K562 (cell line): ENCODE measurements at regions not wholly inside any gene's neighbourhood (a gene's known extent, or its start where the extent isn't known, plus 50 kb on each side); places are given as distances from the start of the nearest gene placed in this dataset.

Experiments
- ATAC-seq: fragments of 200-7000 bp; cut with Tn5 transposase; 3 replicates; pipeline ENCODE4 v1.9.1; 2020; ENCODE audit warnings: moderate library complexity
- BruUV-seq: library from RNA; stranded (reverse); fragments of 400-500 nt; replicated peaks from 2 replicates; lab custom pipeline; 2021; lab: Mats Ljungman, UMichigan
- CTCF ChIA-PET: fragments of 300-600 bp; formaldehyde crosslinking; extraction: SDS; loops from one replicate; lab custom pipeline; 2021; ENCODE audit warnings: low intra/inter-chr PET ratio; lab: Yijun Ruan, JAX
- POLR2A ChIA-PET: fragments of 300-600, 350-650 bp; sonication (Branson Sonifier 250); formaldehyde crosslinking; extraction: SDS; loops from one replicate; lab custom pipeline; 2021; ENCODE audit warnings: antibody characterized with exemption, inconsistent platforms; lab: Yijun Ruan, JAX
- DNase-seq, 4 experiments: peaks; one replicate each; pipeline versions ENCODE4 v3.0.0 to v3.0.0-alpha.2; 2011 to 2018; ENCODE audit warnings: low spot score in 3 of 4, mixed read lengths in 3 of 4; ENCODE audit errors: extremely low read depth in 1 of 4
- FAIRE-seq: peaks from 2 replicates; lab custom pipeline; 2011; peaks lifted over from hg19 to GRCh38; lab: Jason Lieb, UNC
- H2AFZ ChIP-seq: 2 replicates; pipeline ENCODE4 v1.6.0; 2011; ENCODE audit warnings: low read depth, low read length, control low read depth, inconsistent platforms
- H3K27ac ChIP-seq: fragments of 200-600 bp; 3 replicates; pipeline ENCODE4 v1.8.0; 2011; ENCODE audit warnings: low read depth, mild to moderate bottlenecking, control low read depth, inconsistent platforms, low read length, moderate library complexity, mixed read lengths; ENCODE audit errors: extremely low read depth
- H3K27me3 ChIP-seq, 2 experiments: fragments of 300-600 bp in 1 of 2; 2 replicates in 1 of 2; 3 replicates in 1 of 2; pipeline versions ENCODE4 v1.6.0 to v1.8.0; 2011; ENCODE audit warnings: inconsistent platforms in 2 of 2, low read length in 2 of 2, mild to moderate bottlenecking in 1 of 2, mixed read lengths in 1 of 2, moderate library complexity in 1 of 2; ENCODE audit not compliant: control insufficient read depth in 2 of 2, insufficient read depth in 2 of 2
- H3K36me3 ChIP-seq: fragments of 300-600 bp; 3 replicates; pipeline ENCODE4 v1.8.0; 2011; ENCODE audit warnings: mild to moderate bottlenecking, low read length, inconsistent platforms; ENCODE audit not compliant: control insufficient read depth, insufficient read depth
- H3K4me1 ChIP-seq, 2 experiments: fragments of 200-600 bp in 1 of 2; replicated peaks in 1 of 2; 2 replicates in 1 of 2; 3 replicates in 1 of 2; pipeline versions ENCODE4 v1.5.1 to v1.8.0; 2011; ENCODE audit warnings: inconsistent platforms in 2 of 2, low read length in 2 of 2, mild to moderate bottlenecking in 1 of 2, mixed read lengths in 1 of 2, moderate library complexity in 1 of 2; ENCODE audit not compliant: control insufficient read depth in 2 of 2, insufficient read depth in 2 of 2
- H3K4me2 ChIP-seq: 2 replicates; pipeline ENCODE4 v1.6.1; 2011; ENCODE audit warnings: low read length, control low read depth, inconsistent platforms, mixed read lengths; ENCODE audit not compliant: insufficient read depth
- H3K4me3 ChIP-seq: fragments of 200-600 bp; sonication (generic), shearing (Covaris generic); 2 replicates; pipeline ENCODE4 v1.5.1; 2016; ENCODE audit warnings: control low read depth, inconsistent platforms
- H3K79me2 ChIP-seq: fragments of 200-600 bp; 3 replicates; pipeline ENCODE4 v1.8.0; 2011; ENCODE audit warnings: low read length, inconsistent platforms; ENCODE audit not compliant: control insufficient read depth, insufficient read depth
- H3K9ac ChIP-seq, 2 experiments: 2 replicates each; pipeline versions ENCODE4 v1.6.0 to v1.6.1; 2011; ENCODE audit warnings: low read depth in 2 of 2, low read length in 2 of 2, control low read depth in 1 of 2, inconsistent platforms in 1 of 2, mild to moderate bottlenecking in 1 of 2, mixed read lengths in 1 of 2; ENCODE audit not compliant: insufficient read depth in 1 of 2
- H3K9me1 ChIP-seq: one replicate; pipeline ENCODE4 v1.6.0; 2011; ENCODE audit warnings: inconsistent platforms, mild to moderate bottlenecking, low read length, moderate library complexity; ENCODE audit not compliant: control insufficient read depth, insufficient read depth
- H3K9me3 ChIP-seq: replicated peaks from 2 replicates; pipeline ENCODE4 v1.5.1; 2011; ENCODE audit warnings: low read depth, low read length, inconsistent platforms; ENCODE audit not compliant: control insufficient read depth, insufficient read depth
- H4K20me1 ChIP-seq: replicated peaks from 2 replicates; pipeline ENCODE4 v1.6.1; 2011; ENCODE audit warnings: low read length, inconsistent platforms, mixed read lengths; ENCODE audit not compliant: control insufficient read depth, insufficient read depth
- CBX3 ChIP-seq, 2 experiments: IDR thresholded peaks; 1 replicate in 1 of 2; 2 replicates in 1 of 2; pipeline ENCODE4 v1.6.1; 2012; ENCODE audit warnings: inconsistent platforms in 2 of 2, low read length in 2 of 2, borderline replicate concordance in 1 of 2, control low read depth in 1 of 2
- CBX5 ChIP-seq: IDR thresholded peaks from 2 replicates; pipeline ENCODE4 v1.6.1; 2014; ENCODE audit warnings: low read depth, borderline replicate concordance
- CEBPG ChIP-seq, 3 experiments: fragments of 200-800 bp in 1 of 3; sonication (Bioruptor generic) in 1 of 3; sonication (generic) in 1 of 3; formaldehyde crosslinking in 1 of 3; IDR thresholded peaks in 2 of 3; conservative IDR thresholded peaks in 1 of 3; 2 replicates each; pipeline versions ENCODE4 v1.6.1 to v1.8.0; 2016 to 2022; ENCODE audit warnings: missing compliant biosample characterization in 2 of 3, missing genetic modification characterization in 2 of 3, mild to moderate bottlenecking in 1 of 3, missing genetic modification reagents in 1 of 3
- ESRRB ChIP-seq: fragments of 250-450 bp; sonication (Bioruptor Pico); IDR thresholded peaks from 2 replicates; pipeline ENCODE4 v1.5.0; 2020; ENCODE audit warnings: mild to moderate bottlenecking, moderate library complexity, borderline replicate concordance
- NFIC ChIP-seq: fragments of 450-650 bp; IDR thresholded peaks from 2 replicates; pipeline ENCODE4 v1.6.1; 2017; ENCODE audit warnings: mild to moderate bottlenecking, inconsistent platforms
- TRIM28 ChIP-seq: fragments of 450-650 bp; IDR thresholded peaks from 2 replicates; pipeline ENCODE4 v1.6.1; 2017
- in situ Hi-C: fragments of 300-500 bp; cut with MboI; formaldehyde crosslinking; loops from 4 replicates; pipeline ENCODE4 v1.15.0; 2018; ENCODE audit warnings: inconsistent platforms, mixed read lengths
- intact Hi-C: fragments of 100-400 bp; cut with micrococcal nuclease; formaldehyde crosslinking; loops from 2 replicates; pipeline ENCODE4 v1.14.2; 2022
- TF ChIP-seq, protein P1 (sequence below): sonication (generic); formaldehyde crosslinking; IDR thresholded peaks from 2 replicates; pipeline ENCODE4 v1.8.1; 2023; ENCODE audit warnings: mild to moderate bottlenecking, missing genetic modification reagents

DNA sequence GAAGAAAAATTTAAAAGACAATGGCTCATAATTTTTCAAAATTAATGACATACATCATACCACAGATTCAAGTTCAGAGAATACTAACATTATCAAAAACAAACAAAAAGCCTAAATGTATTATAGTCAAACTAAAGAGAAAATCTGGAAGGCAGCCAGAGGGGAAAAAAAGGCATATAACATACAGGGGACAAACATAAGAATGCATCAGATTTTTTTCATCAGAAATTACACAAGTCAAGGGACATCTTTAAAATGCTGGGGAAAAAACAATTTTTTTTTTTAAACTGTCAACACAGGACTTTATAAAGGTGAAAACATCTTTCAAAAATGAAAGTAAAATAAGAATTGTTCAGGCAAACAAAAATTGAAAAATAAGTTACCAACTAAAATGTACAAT is 478.4 kb upstream of the PLXNA2 start:
- DNase-seq: no peak
- H3K9me1 ChIP-seq: no peaks in the 10 kb centered on the region
- intact Hi-C loops: no loop called here
- no peak overlapping the region for H3K4me3 ChIP-seq
- H3K79me2 ChIP-seq: no peaks in the 10 kb centered on the region
- no peak for FAIRE-seq
- no peaks in the 10 kb centered on the region for H4K20me1 ChIP-seq
- no peak for ATAC-seq
- no peak overlapping the region for H3K9ac ChIP-seq
- H2AFZ ChIP-seq: no peak overlapping the region
- BruUV-seq: no TSS peak
- in situ Hi-C loops: no loop called here
- H3K4me2 ChIP-seq: no peak overlapping the region
- H3K36me3 ChIP-seq: no peaks in the 10 kb centered on the region
- H3K27ac ChIP-seq: no peak overlapping the region
- no peaks in the 10 kb centered on the region for H3K27me3 ChIP-seq
- no peaks in the 10 kb centered on the region for H3K9me3 ChIP-seq
- no peaks in the 10 kb centered on the region for H3K4me1 ChIP-seq
- CTCF ChIA-PET: no interaction called here
- TF ChIP-seq CBX5: 0 out of 2 replicates have a peak, but pooled peaks have one; percentile 42
- TF ChIP-seq CEBPG (CRISPR knock-in tag; IDR thresholded peaks at IDR 0.05): no peak
- TF ChIP-seq CEBPG (tag; conservative IDR thresholded peaks at IDR 0.05 in 1 of 2, IDR thresholded peaks at IDR 0.05 in 1 of 2): 0 out of 4 replicates have a peak, but pooled peaks of 1 of the 2 experiments have one; percentile 42
- TF ChIP-seq CBX3 (IDR thresholded peaks at IDR 0.05; ENCODE audit: borderline replicate concordance in 1 of 2, low read length in 2 of 2): peak in 1 of 2 experiments; percentile 53; a peak in 1 of 3 replicates
- TF ChIP-seq, protein P1, sequence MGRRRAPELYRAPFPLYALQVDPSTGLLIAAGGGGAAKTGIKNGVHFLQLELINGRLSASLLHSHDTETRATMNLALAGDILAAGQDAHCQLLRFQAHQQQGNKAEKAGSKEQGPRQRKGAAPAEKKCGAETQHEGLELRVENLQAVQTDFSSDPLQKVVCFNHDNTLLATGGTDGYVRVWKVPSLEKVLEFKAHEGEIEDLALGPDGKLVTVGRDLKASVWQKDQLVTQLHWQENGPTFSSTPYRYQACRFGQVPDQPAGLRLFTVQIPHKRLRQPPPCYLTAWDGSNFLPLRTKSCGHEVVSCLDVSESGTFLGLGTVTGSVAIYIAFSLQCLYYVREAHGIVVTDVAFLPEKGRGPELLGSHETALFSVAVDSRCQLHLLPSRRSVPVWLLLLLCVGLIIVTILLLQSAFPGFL (CRISPR knock-in tag): no peak
- TF ChIP-seq TRIM28: peak; percentile 60; the same call in 1 of the 2 replicates
- peak; percentile 67 for TF ChIP-seq NFIC
- no peak for TF ChIP-seq ESRRB
- POLR2A ChIA-PET: no interaction called here
